Stimulated activated CD4-positive, alpha-beta T cell treated with anti-CD3 and anti-CD28 coated beads, Interleukin-4, amount 100 ng/mL, for 1 hour (primary cell): ENCODE measurements at regions not wholly inside any gene's neighbourhood (a gene's known extent, or its start where the extent isn't known, plus 50 kb on each side); places are given as distances from the start of the nearest gene placed in this dataset.
"Not testable (repeated sequence)": the region's sequence is repeated elsewhere in the genome, so short reads cannot be mapped to it uniquely, and the experiment has no call there.

ENCODE experiments used
- DNase-seq: peaks from one replicate; pipeline ENCODE4 v3.0.0-alpha.2; 2020

GRCh38 chr9:78172610-78173009 is 63.3 kb upstream of the CEP78 start:
- not testable (repeated sequence) for DNase-seq

- DNase-seq, result no peak
Observed at GRCh38 chr9:78171651-78172050, 64.2 kb upstream of the CEP78 start.

GRCh38 chr9:78169125-78169524 is 66.8 kb upstream of the CEP78 start:
- no peak for DNase-seq

- no peak for DNase-seq
Observed at GRCh38 chr9:78167356-78167755, 68.5 kb upstream of the CEP78 start.

- DNase-seq, result no peak
Observed at GRCh38 chr9:78163834-78164233, 72.0 kb upstream of the CEP78 start.

GRCh38 chr9:78158286-78158685 is 77.6 kb upstream of the CEP78 start:
- no peak for DNase-seq

- no peak for DNase-seq
Observed at GRCh38 chr9:78150983-78151356, 84.9 kb upstream of the CEP78 start.

- no peak for DNase-seq
Observed at GRCh38 chr9:78150312-78150982, 85.4 kb upstream of the CEP78 start.

GRCh38 chr9:78149702-78150291 is 86.1 kb upstream of the CEP78 start:
- DNase-seq, result no peak

GRCh38 chr9:78146241-78146640 is 89.6 kb upstream of the CEP78 start:
- DNase-seq, result no peak

GRCh38 chr9:78144663-78145377 is 91.1 kb upstream of the CEP78 start:
- no peak for DNase-seq

GRCh38 chr9:78144008-78144381 is 91.9 kb upstream of the CEP78 start:
- no peak for DNase-seq

- DNase-seq, result no peak
Observed at GRCh38 chr9:78143281-78144007, 92.4 kb upstream of the CEP78 start.

GRCh38 chr9:78142264-78142663 is 93.6 kb upstream of the CEP78 start:
- DNase-seq, result not testable (repeated sequence)

GRCh38 chr9:78133751-78134150 is 102.1 kb upstream of the CEP78 start:
- no peak for DNase-seq

- DNase-seq, result no peak
Observed at GRCh38 chr9:78132701-78133058, 101.1 kb upstream of the GNAQ start.

GRCh38 chr9:78131969-78132700 is 100.5 kb upstream of the GNAQ start:
- DNase-seq, result no peak

- no peak for DNase-seq
Observed at GRCh38 chr9:78130853-78131252, 99.2 kb upstream of the GNAQ start.

GRCh38 chr9:78130004-78130403 is 98.4 kb upstream of the GNAQ start:
- DNase-seq, result no peak

- DNase-seq, result no peak
Observed at GRCh38 chr9:78127279-78128225, 95.9 kb upstream of the GNAQ start.

- no peak for DNase-seq
Observed at GRCh38 chr9:78123808-78124207, 92.2 kb upstream of the GNAQ start.

GRCh38 chr9:78122631-78123030 is 91.0 kb upstream of the GNAQ start:
- no peak for DNase-seq
